Mesendoderm (in vitro differentiated cells): ENCODE measurements at regions not wholly inside any gene's neighbourhood (a gene's known extent, or its start where the extent isn't known, plus 50 kb on each side); places are given as distances from the start of the nearest gene placed in this dataset.

Source experiments
- DNase-seq: peaks from one replicate; pipeline ENCODE4 v3.0.0; 2013
- H2AK5ac ChIP-seq: 2 replicates; pipeline ENCODE4 v1.6.1; 2013; ENCODE audit warnings: low read length, inconsistent platforms
- H2BK120ac ChIP-seq: 2 replicates; pipeline ENCODE4 v1.6.1; 2013; ENCODE audit warnings: low read depth, mild to moderate bottlenecking, low read length, moderate library complexity, mixed read lengths
- H2BK15ac ChIP-seq: replicated peaks from 2 replicates; pipeline ENCODE4 v1.6.1; 2013; ENCODE audit warnings: low read depth, mild to moderate bottlenecking, moderate library complexity
- H2BK5ac ChIP-seq: 2 replicates; pipeline ENCODE4 v1.6.1; 2013; ENCODE audit warnings: low read length, inconsistent platforms
- H3K18ac ChIP-seq: 2 replicates; pipeline ENCODE4 v1.6.1; 2013; ENCODE audit warnings: mild to moderate bottlenecking, low read length, mixed read lengths
- H3K23ac ChIP-seq: one replicate; pipeline ENCODE4 v1.6.1; 2013; ENCODE audit warnings: low read length
- H3K27ac ChIP-seq: 2 replicates; pipeline ENCODE4 v1.5.1; 2013; ENCODE audit warnings: low read depth, mild to moderate bottlenecking, inconsistent platforms, low read length, moderate library complexity
- H3K27me3 ChIP-seq: 2 replicates; pipeline ENCODE4 v1.6.1; 2013; ENCODE audit warnings: low read length, control low read depth, mild to moderate bottlenecking, inconsistent platforms; ENCODE audit not compliant: insufficient read depth, poor library complexity
- H3K36me3 ChIP-seq: 2 replicates; pipeline ENCODE4 v1.6.1; 2013; ENCODE audit warnings: low read length, inconsistent platforms; ENCODE audit not compliant: control insufficient read depth, insufficient read depth
- H3K4ac ChIP-seq: one replicate; pipeline ENCODE4 v1.6.1; 2013; ENCODE audit warnings: low read depth, mild to moderate bottlenecking, low read length, moderate library complexity
- H3K4me1 ChIP-seq: 2 replicates; pipeline ENCODE4 v1.6.1; 2013; ENCODE audit warnings: low read depth, low read length, inconsistent platforms; ENCODE audit not compliant: control insufficient read depth
- H3K4me2 ChIP-seq: 2 replicates; pipeline ENCODE4 v1.6.1; 2013; ENCODE audit warnings: low read length
- H3K4me3 ChIP-seq: 2 replicates; pipeline ENCODE4 v1.5.1; 2013; ENCODE audit warnings: mild to moderate bottlenecking, low read length
- H3K56ac ChIP-seq: one replicate; pipeline ENCODE4 v1.6.1; 2013; ENCODE audit warnings: low read length
- H3K79me1 ChIP-seq: 2 replicates; pipeline ENCODE4 v1.6.1; 2013; ENCODE audit warnings: low read length, inconsistent platforms
- H3K79me2 ChIP-seq: 2 replicates; pipeline ENCODE4 v1.6.1; 2013; ENCODE audit warnings: mild to moderate bottlenecking, low read length; ENCODE audit not compliant: control insufficient read depth, insufficient read depth
- H3K9ac ChIP-seq: 2 replicates; pipeline ENCODE4 v1.6.1; 2013; ENCODE audit warnings: low read length, inconsistent platforms
- H4K5ac ChIP-seq: one replicate; pipeline ENCODE4 v1.6.1; 2013; ENCODE audit warnings: low read length
- H4K8ac ChIP-seq: one replicate; pipeline ENCODE4 v1.6.1; 2013; ENCODE audit warnings: low read depth, mild to moderate bottlenecking, control low read depth, low read length, moderate library complexity
- WGBS: extraction: QIAGEN DNeasy Blood & Tissue Kit; methylation state at CpG from one replicate; pipeline ENCODE4 v1.1.7; 2013; ENCODE audit warnings: low lambda C conversion rate, missing lambda C conversion rate; ENCODE audit not compliant: insufficient coverage; ENCODE audit errors: extremely low coverage; 5-methylcytosine and 5-hydroxymethylcytosine counted together

DNA sequence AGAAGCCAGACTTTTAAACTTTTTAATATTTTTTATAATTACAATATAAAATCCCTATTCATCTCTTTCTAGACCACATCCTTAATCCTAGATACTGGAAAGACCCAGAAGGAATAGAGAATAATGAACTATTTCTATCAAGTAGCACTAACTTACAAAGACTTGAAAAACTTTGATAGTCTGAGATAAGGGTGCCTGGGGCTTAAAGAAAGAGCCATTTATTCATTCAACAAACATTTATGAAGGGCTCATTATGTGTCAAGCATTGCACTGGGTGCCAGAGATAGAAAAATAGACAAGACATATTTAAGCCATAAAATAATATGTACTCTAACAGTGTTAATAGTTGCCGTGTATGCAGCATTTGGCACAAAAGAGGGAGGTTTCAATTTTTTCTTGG, 178.0 kb upstream of the EMCN start:
- no peak overlapping the region for H2BK15ac ChIP-seq
- H3K27me3 ChIP-seq: no peaks in the 10 kb centered on the region
- no peak overlapping the region for H3K23ac ChIP-seq
- H2AK5ac ChIP-seq: no peak overlapping the region
- H3K4me3 ChIP-seq: no peak overlapping the region
- H4K5ac ChIP-seq: no peak overlapping the region
- no peak overlapping the region for H2BK5ac ChIP-seq
- no peak overlapping the region for H3K4me2 ChIP-seq
- H3K56ac ChIP-seq: no peak overlapping the region
- H3K79me2 ChIP-seq: no peaks in the 10 kb centered on the region
- peak overlapping the region; percentile 18 for H3K18ac ChIP-seq
- H3K36me3 ChIP-seq: no peaks in the 10 kb centered on the region
- no peak overlapping the region for H2BK120ac ChIP-seq
- H3K4me1 ChIP-seq: peaks cover 1% of the 10 kb centered on the region
- WGBS: no CpG with 5 or more reads among the region's 1 CpG
- no peak overlapping the region for H4K8ac ChIP-seq
- DNase-seq: no peak
- no peak overlapping the region for H3K27ac ChIP-seq
- no peak overlapping the region for H3K4ac ChIP-seq
- no peak overlapping the region for H3K9ac ChIP-seq
- no peaks in the 10 kb centered on the region for H3K79me1 ChIP-seq

DNA sequence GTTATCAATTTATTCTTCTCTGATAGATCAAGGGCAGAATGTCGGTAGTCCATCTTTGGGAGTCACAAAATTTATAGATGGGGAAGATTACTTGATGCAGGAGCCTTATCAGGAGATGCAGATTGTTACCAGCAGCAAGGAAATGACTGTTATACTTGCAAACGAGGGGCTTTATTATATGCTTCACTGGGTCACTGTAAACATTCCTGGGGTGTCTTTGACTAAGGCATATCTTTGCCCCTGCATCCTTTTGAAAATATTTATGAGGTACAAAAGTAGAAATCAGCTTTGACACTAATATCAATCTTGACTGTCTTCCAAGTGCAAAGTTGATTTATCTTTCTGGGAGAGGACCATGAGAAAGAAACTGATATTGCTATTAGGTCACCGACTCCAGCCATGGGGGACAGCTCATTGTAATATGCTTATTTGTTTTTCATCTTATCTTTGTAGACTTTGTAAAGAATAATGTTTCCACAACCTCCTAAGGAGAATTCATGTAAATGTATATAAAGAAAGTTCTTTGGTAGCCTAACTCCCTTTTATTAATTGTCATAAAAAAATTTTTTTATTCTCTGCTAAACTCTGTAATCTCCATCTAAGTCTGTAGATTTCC, 177.3 kb upstream of the EMCN start:
- H2BK15ac ChIP-seq: no peak overlapping the region
- H3K27ac ChIP-seq: no peak overlapping the region
- H3K79me1 ChIP-seq: no peaks in the 10 kb centered on the region
- H3K79me2 ChIP-seq: no peaks in the 10 kb centered on the region
- no peak overlapping the region for H2BK5ac ChIP-seq
- no peaks in the 10 kb centered on the region for H3K36me3 ChIP-seq
- H3K4ac ChIP-seq: no peak overlapping the region
- H2BK120ac ChIP-seq: no peak overlapping the region
- no peak overlapping the region for H3K23ac ChIP-seq
- no peak overlapping the region for H3K18ac ChIP-seq
- peaks cover 1% of the 10 kb centered on the region for H3K4me1 ChIP-seq
- H3K4me2 ChIP-seq: no peak overlapping the region
- no CpG with 5 or more reads among the region's 3 CpGs for WGBS
- no peaks in the 10 kb centered on the region for H3K27me3 ChIP-seq
- H3K56ac ChIP-seq: no peak overlapping the region
- no peak overlapping the region for H3K4me3 ChIP-seq
- no peak for DNase-seq
- no peak overlapping the region for H2AK5ac ChIP-seq
- H3K9ac ChIP-seq: no peak overlapping the region
- no peak overlapping the region for H4K8ac ChIP-seq
- H4K5ac ChIP-seq: no peak overlapping the region

DNA sequence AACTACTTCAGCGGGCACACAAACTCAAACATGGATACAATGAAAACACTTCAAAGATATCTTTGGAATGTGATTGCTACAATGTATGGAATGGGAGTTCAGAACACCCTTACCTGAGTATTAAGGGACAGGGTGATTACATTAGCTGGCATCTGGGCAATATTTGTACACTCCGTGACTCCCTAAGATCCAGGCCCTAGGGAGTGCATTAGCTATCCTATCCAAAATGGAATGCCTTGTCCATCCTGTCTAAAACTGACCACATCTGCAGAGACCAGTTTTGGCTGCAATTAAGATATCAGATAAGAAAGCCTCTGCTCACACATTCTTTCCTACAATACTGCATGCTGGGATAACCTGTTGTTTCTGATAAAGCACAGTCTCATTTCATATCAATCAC, 176.6 kb upstream of the EMCN start:
- DNase-seq: peak; percentile 40
- no peaks in the 10 kb centered on the region for H3K27me3 ChIP-seq
- H3K18ac ChIP-seq: peak overlapping the region; percentile 51
- no peak overlapping the region for H4K8ac ChIP-seq
- WGBS: no CpG with 5 or more reads among the region's 2 CpGs
- no peak overlapping the region for H2BK120ac ChIP-seq
- H3K36me3 ChIP-seq: no peaks in the 10 kb centered on the region
- H3K4me1 ChIP-seq: peaks cover 1% of the 10 kb centered on the region
- H3K79me2 ChIP-seq: no peaks in the 10 kb centered on the region
- no peak overlapping the region for H3K9ac ChIP-seq
- H3K79me1 ChIP-seq: no peaks in the 10 kb centered on the region
- H3K4ac ChIP-seq: no peak overlapping the region
- H3K4me2 ChIP-seq: no peak overlapping the region
- H3K23ac ChIP-seq: no peak overlapping the region
- H2BK5ac ChIP-seq: no peak overlapping the region
- no peak overlapping the region for H2AK5ac ChIP-seq
- no peak overlapping the region for H3K27ac ChIP-seq
- no peak overlapping the region for H2BK15ac ChIP-seq
- no peak overlapping the region for H4K5ac ChIP-seq
- no peak overlapping the region for H3K4me3 ChIP-seq
- no peak overlapping the region for H3K56ac ChIP-seq

DNA sequence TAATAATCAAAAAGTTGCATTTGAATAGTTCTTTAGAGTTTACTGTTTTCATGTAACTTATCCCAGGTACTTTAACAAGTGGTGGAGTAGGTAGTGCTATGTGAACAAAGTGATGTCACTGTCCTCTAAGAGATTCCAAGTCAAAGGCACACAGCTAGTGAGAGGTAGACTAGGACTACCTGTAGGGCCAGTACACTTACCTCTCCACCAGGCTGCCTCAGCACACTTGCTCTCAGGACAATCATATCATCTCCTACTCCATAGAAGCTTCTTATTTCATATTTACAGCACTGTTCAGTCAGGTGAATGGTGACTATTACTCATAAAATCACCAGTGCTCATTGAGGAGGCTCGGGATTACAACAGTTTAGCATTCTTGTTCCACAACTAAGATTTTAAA, 173.0 kb upstream of the EMCN start:
- Histone ChIP-seq H4K8ac (no peak overlapping the region), H3K79me1 (no peaks in the 10 kb centered on the region), H3K4ac (no peak overlapping the region), H2BK5ac (no peak overlapping the region), H3K27me3 (no peaks in the 10 kb centered on the region), H2AK5ac (no peak overlapping the region), H2BK15ac (no peak overlapping the region), H3K9ac (no peak overlapping the region), H3K79me2 (no peaks in the 10 kb centered on the region), H3K36me3 (no peaks in the 10 kb centered on the region), H4K5ac (no peak overlapping the region), H3K4me3 (no peak overlapping the region), H2BK120ac (no peak overlapping the region), H3K4me1 (peaks cover 1% of the 10 kb centered on the region), H3K18ac (no peak overlapping the region), H3K27ac (no peak overlapping the region), H3K4me2 (no peak overlapping the region), H3K56ac (no peak overlapping the region), H3K23ac (no peak overlapping the region)
- WGBS: no CpG with 5 or more reads among the region's 1 CpG
- no peak for DNase-seq

DNA sequence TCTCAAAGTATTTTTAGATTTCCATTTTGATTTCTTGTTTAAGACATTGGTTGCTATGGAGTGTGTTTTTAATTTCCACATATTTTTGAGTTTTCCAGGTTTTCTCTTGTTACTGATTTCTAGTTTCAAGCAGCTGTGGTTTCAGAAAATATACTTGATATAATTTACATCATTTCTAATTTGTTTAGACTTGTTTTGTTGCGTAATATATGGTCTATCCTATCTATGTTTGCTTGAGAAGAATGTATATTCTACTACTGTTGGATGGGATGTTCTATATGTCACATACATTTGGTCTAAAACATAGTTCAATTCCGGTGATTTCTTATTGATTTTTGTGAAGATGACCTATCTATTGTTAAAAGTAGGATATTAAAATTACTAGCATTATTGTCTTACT, 170.5 kb upstream of the EMCN start:
- H3K56ac ChIP-seq: no peak overlapping the region
- no peaks in the 10 kb centered on the region for H3K27me3 ChIP-seq
- no peak overlapping the region for H3K4me2 ChIP-seq
- no peak overlapping the region for H4K5ac ChIP-seq
- H3K18ac ChIP-seq: no peak overlapping the region
- no peaks in the 10 kb centered on the region for H3K4me1 ChIP-seq
- no peak overlapping the region for H3K9ac ChIP-seq
- no peaks in the 10 kb centered on the region for H3K79me1 ChIP-seq
- H4K8ac ChIP-seq: no peak overlapping the region
- no peaks in the 10 kb centered on the region for H3K36me3 ChIP-seq
- no peak overlapping the region for H2BK5ac ChIP-seq
- H3K79me2 ChIP-seq: no peaks in the 10 kb centered on the region
- no peak overlapping the region for H3K4ac ChIP-seq
- no peak overlapping the region for H3K23ac ChIP-seq
- no peak overlapping the region for H3K4me3 ChIP-seq
- H2BK15ac ChIP-seq: no peak overlapping the region
- no peak overlapping the region for H2BK120ac ChIP-seq
- H3K27ac ChIP-seq: no peak overlapping the region
- WGBS: no CpG with 5 or more reads among the region's 2 CpGs
- H2AK5ac ChIP-seq: no peak overlapping the region
- DNase-seq: no peak
